Suprapubic skin (tissue), 4 donors: ENCODE measurements at regions not wholly inside any gene's neighbourhood (a gene's known extent, or its start where the extent isn't known, plus 50 kb on each side); places are given as distances from the start of the nearest gene placed in this dataset.

Experiments used
- DNase-seq, 2 donors: peaks; one replicate each; pipeline ENCODE4 v3.0.0-alpha.2; 2019; ENCODE audit warnings: low spot score in 2 of 2
- H3K27ac ChIP-seq: fragments of 200-600 bp; sonication (generic); one replicate; pipeline ENCODE4 v1.5.1; 2019
- H3K27me3 ChIP-seq: fragments of 200-600 bp; sonication (generic); one replicate; pipeline ENCODE4 v1.5.1; 2019
- H3K36me3 ChIP-seq: fragments of 200-600 bp; sonication (generic); one replicate; pipeline ENCODE4 v1.5.1; 2019
- H3K4me1 ChIP-seq: fragments of 200-600 bp; sonication (generic); one replicate; pipeline ENCODE4 v1.5.1; 2019
- H3K4me3 ChIP-seq: fragments of 200-600 bp; sonication (generic); one replicate; pipeline ENCODE4 v1.5.1; 2019; ENCODE audit warnings: mild to moderate bottlenecking
- H3K9me3 ChIP-seq: fragments of 200-600 bp; sonication (generic); one replicate; pipeline ENCODE4 v1.5.1; 2019
- EP300 ChIP-seq: sonication (generic); formaldehyde crosslinking; IDR thresholded peaks from one replicate; pipeline ENCODE4 v1.6.1; 2017; ENCODE audit warnings: antibody characterized with exemption
- POLR2A ChIP-seq, 2 donors: fragments of 450-650 bp; IDR thresholded peaks; one replicate each; pipeline ENCODE4 v1.6.1; 2017; ENCODE audit warnings: antibody characterized with exemption in 2 of 2, mild to moderate bottlenecking in 2 of 2, moderate library complexity in 2 of 2
- POLR2AphosphoS5 ChIP-seq, 3 donors: sonication (generic); formaldehyde crosslinking; IDR thresholded peaks; one replicate each; pipeline ENCODE4 v1.6.1; 2017; ENCODE audit warnings: antibody characterized with exemption in 3 of 3
- WGBS: methylation state at CpG from one replicate; pipeline ENCODE4 v1.1.5; 2018; 5-methylcytosine and 5-hydroxymethylcytosine counted together
- TF ChIP-seq, protein P1 (sequence below), 2 donors: fragments of 200-600 bp in 1 of 2; fragments of 450-650 bp in 1 of 2; sonication (generic) in 1 of 2; IDR thresholded peaks; one replicate each; pipeline ENCODE4 v1.5.1; 2016 to 2019; ENCODE audit warnings: antibody characterized with exemption in 2 of 2, mild to moderate bottlenecking in 1 of 2, moderate library complexity in 1 of 2

DNA sequence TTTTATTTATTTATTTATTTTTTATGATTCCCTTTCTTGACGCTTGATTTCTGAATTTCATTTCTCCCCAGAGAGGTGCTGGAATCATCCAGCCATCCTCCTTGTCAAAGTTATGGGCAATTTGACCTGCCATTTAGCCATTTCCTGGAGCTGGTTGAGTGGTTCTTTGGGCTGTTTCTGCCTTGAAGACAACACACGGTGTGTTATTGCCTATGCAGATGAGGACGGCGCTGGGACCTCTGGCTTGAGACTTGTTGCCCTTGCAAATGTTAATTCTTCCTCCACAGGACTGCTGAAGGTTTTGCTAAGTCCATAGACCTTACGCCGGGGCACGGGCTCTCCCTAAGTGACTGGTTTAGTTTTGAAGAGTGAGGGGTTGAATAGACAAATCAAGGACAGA lies 147.9 kb upstream of the PLET1 start:
- H3K27ac ChIP-seq: no peak overlapping the region
- no peaks in the 10 kb centered on the region for H3K36me3 ChIP-seq
- DNase-seq: no peak
- no peak for TF ChIP-seq POLR2AphosphoS5 (IDR thresholded peaks at IDR 0.05)
- TF ChIP-seq, protein P1, sequence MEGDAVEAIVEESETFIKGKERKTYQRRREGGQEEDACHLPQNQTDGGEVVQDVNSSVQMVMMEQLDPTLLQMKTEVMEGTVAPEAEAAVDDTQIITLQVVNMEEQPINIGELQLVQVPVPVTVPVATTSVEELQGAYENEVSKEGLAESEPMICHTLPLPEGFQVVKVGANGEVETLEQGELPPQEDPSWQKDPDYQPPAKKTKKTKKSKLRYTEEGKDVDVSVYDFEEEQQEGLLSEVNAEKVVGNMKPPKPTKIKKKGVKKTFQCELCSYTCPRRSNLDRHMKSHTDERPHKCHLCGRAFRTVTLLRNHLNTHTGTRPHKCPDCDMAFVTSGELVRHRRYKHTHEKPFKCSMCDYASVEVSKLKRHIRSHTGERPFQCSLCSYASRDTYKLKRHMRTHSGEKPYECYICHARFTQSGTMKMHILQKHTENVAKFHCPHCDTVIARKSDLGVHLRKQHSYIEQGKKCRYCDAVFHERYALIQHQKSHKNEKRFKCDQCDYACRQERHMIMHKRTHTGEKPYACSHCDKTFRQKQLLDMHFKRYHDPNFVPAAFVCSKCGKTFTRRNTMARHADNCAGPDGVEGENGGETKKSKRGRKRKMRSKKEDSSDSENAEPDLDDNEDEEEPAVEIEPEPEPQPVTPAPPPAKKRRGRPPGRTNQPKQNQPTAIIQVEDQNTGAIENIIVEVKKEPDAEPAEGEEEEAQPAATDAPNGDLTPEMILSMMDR (IDR thresholded peaks at IDR 0.05): no peak
- 59% methylated on average over 7 of the region's 7 CpGs for WGBS
- no peaks in the 10 kb centered on the region for H3K4me1 ChIP-seq
- no peak overlapping the region for H3K4me3 ChIP-seq
- H3K27me3 ChIP-seq: no peaks in the 10 kb centered on the region
- no peaks in the 10 kb centered on the region for H3K9me3 ChIP-seq

- no peaks in the 10 kb centered on the region for H3K9me3 ChIP-seq
- H3K36me3 ChIP-seq: no peaks in the 10 kb centered on the region
- WGBS: 67% methylated on average over 6 of the region's 6 CpGs
- H3K4me3 ChIP-seq: no peak overlapping the region
- no peak for DNase-seq
- no peak overlapping the region for H3K27ac ChIP-seq
- TF ChIP-seq POLR2AphosphoS5 (IDR thresholded peaks at IDR 0.05) (no peak), POLR2A (IDR thresholded peaks at IDR 0.05) (no peak), EP300 (no peak)
- TF ChIP-seq, protein P1 (IDR thresholded peaks at IDR 0.05): no peak
- H3K27me3 ChIP-seq: no peaks in the 10 kb centered on the region
- H3K4me1 ChIP-seq: no peaks in the 10 kb centered on the region
Measured at GRCh38 chr11:112410325-112410724, 149.7 kb upstream of the PLET1 start.

DNA sequence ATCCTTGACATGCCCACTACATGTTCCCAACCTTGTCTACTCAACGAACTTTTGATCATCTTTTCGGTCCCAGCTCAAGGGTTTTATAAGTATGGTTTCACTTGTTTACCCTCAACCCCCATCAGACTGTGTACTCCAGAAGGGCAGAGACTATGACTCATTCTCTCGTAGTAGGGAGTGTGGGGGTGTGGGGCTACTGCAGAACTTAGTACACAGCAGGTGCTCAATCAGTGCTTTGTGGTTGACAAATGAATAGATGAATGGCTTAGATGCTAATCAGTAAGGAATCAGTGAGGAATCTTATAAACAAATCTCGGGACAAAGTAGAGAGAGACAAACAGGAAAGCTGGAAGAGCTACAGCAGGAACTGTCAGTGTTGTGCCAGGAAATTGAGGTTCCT lies 151.7 kb upstream of the PLET1 start:
- Histone ChIP-seq H3K36me3 (no peaks in the 10 kb centered on the region), H3K4me1 (no peaks in the 10 kb centered on the region), H3K9me3 (no peaks in the 10 kb centered on the region), H3K27me3 (no peaks in the 10 kb centered on the region), H3K4me3 (no peak overlapping the region), H3K27ac (no peak overlapping the region)
- TF ChIP-seq EP300 (no peak), POLR2A (IDR thresholded peaks at IDR 0.05) (no peak), POLR2AphosphoS5 (IDR thresholded peaks at IDR 0.05) (no peak)
- TF ChIP-seq, protein P1 (IDR thresholded peaks at IDR 0.05): no peak
- DNase-seq: no peak
- WGBS: 76% methylated on average over 4 of the region's 4 CpGs

DNA sequence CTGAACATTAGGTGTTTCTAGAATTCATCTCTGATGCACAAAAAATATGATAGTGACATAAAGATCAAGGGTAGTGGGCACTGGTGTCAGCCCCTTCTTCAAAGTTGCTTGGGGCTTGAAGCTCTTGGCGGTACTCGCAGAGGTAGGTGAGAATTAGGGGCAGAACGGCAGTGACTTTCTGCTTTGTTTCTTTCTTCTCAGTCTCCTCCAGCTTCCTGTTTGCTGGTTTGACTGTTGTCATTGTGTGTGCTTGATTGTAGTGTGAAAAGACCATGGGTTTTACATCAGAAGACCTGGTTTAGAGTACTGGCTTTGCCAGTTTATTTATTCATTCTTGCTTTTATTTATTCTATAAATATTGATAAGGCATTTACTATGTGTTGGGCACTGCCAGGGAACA lies 156.7 kb upstream of the PLET1 start:
- Histone ChIP-seq H3K9me3 (no peaks in the 10 kb centered on the region), H3K4me1 (no peaks in the 10 kb centered on the region), H3K27ac (no peak overlapping the region), H3K27me3 (no peaks in the 10 kb centered on the region), H3K4me3 (no peak overlapping the region), H3K36me3 (no peaks in the 10 kb centered on the region)
- DNase-seq: no peak
- WGBS: 35% methylated on average over 3 of the region's 3 CpGs
- TF ChIP-seq, protein P1 (IDR thresholded peaks at IDR 0.05): no peak
- TF ChIP-seq POLR2AphosphoS5 (IDR thresholded peaks at IDR 0.05): no peak
- no peak for TF ChIP-seq EP300
- no peak for TF ChIP-seq POLR2A (IDR thresholded peaks at IDR 0.05)

DNA sequence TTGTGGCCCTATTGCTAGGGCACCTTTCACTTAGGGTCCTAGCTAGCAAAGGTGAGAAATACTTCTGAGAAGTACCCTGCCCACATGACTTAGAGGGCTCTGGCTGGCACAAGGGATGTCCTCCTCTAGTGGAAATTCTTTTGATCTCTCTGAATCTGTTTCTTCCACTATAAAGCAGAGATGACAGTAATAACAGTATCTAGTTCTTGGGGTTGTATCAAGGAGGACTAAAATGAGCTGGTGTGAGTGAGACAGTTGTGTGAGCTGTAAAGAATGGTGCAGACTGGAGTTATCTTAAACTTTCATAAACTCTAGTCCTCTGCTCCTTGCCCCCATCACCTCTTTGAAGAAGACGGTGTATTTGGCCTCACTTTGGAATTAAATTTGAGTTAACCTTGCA lies 157.8 kb upstream of the PLET1 start:
- TF ChIP-seq, protein P1 (IDR thresholded peaks at IDR 0.05): no peak
- TF ChIP-seq POLR2A (IDR thresholded peaks at IDR 0.05) (no peak), POLR2AphosphoS5 (IDR thresholded peaks at IDR 0.05) (no peak), EP300 (no peak)
- DNase-seq: no peak
- Histone ChIP-seq H3K36me3 (no peaks in the 10 kb centered on the region), H3K27ac (no peak overlapping the region), H3K27me3 (no peaks in the 10 kb centered on the region), H3K4me3 (no peak overlapping the region), H3K9me3 (no peaks in the 10 kb centered on the region), H3K4me1 (no peaks in the 10 kb centered on the region)
- 90% methylated on average over 1 of the region's 1 CpG for WGBS
